Kidney (tissue), 13 donors: ENCODE measurements at regions not wholly inside any gene's neighbourhood (a gene's known extent, or its start where the extent isn't known, plus 50 kb on each side); places are given as distances from the start of the nearest gene placed in this dataset.

Source experiments
- DNase-seq, 5 donors: peaks; one replicate each; pipeline ENCODE4 v3.0.0-alpha.2; 2013 to 2020
- FAIRE-seq: peaks from 2 replicates; lab custom pipeline; 2012; peaks lifted over from hg19 to GRCh38; lab: Jason Lieb, UNC
- H3K27ac ChIP-seq, 2 donors: one replicate each; pipeline ENCODE4 v1.7.0; 2013; ENCODE audit warnings: low read depth in 2 of 2, low read length in 2 of 2, inconsistent platforms in 1 of 2
- H3K27me3 ChIP-seq: one replicate; pipeline ENCODE4 v1.7.1; 2013; ENCODE audit warnings: low read length, inconsistent platforms; ENCODE audit not compliant: control insufficient read depth, insufficient read depth
- H3K36me3 ChIP-seq, 3 donors: one replicate each; pipeline versions ENCODE4 v1.7.0 to v1.7.1; 2013; ENCODE audit warnings: low read length in 3 of 3, control low read depth in 1 of 3, inconsistent platforms in 1 of 3; ENCODE audit not compliant: insufficient read depth in 3 of 3, control insufficient read depth in 2 of 3
- H3K4me1 ChIP-seq, 3 donors: one replicate each; pipeline versions ENCODE4 v1.7.0 to v1.7.1; 2013; ENCODE audit warnings: low read length in 3 of 3, inconsistent platforms in 1 of 3, low read depth in 1 of 3; ENCODE audit not compliant: control insufficient read depth in 2 of 3, insufficient read depth in 2 of 3
- H3K4me3 ChIP-seq, 3 donors: one replicate each; pipeline versions ENCODE4 v1.7.0 to v1.8.1; 2013; ENCODE audit warnings: low read length in 3 of 3, control low read depth in 1 of 3, inconsistent platforms in 1 of 3
- H3K9ac ChIP-seq, 3 donors: one replicate each; pipeline versions ENCODE4 v1.7.0 to v1.7.1; 2013; ENCODE audit warnings: low read length in 3 of 3, control low read depth in 1 of 3, inconsistent platforms in 1 of 3
- H3K9me3 ChIP-seq, 3 donors: one replicate each; pipeline versions ENCODE4 v1.7.0 to v1.7.1; 2013; ENCODE audit warnings: low read length in 3 of 3, control low read depth in 1 of 3, inconsistent platforms in 1 of 3; ENCODE audit not compliant: control insufficient read depth in 2 of 3, insufficient read depth in 1 of 3
- CTCF ChIP-seq: IDR thresholded peaks from 3 replicates; pipeline ENCODE4 v1.5.1; 2012; ENCODE audit warnings: mild to moderate bottlenecking, moderate library complexity, borderline replicate concordance; ENCODE audit not compliant: insufficient read depth; ENCODE audit errors: extremely low read depth
- intact Hi-C: fragments of 100-400 bp; cut with DNase I; formaldehyde crosslinking; loops from one replicate; pipeline ENCODE4 v1.11.1; 2022
- donor health status: control.
- donor health status: control.
- donor health status: control.
- donor health status: control.
- donor health status: control.
- donor health status: DM: yes; HTN: yes; CAD: no.
- donor health status: Normal renal cell carcinoma (clear cell type).

DNA sequence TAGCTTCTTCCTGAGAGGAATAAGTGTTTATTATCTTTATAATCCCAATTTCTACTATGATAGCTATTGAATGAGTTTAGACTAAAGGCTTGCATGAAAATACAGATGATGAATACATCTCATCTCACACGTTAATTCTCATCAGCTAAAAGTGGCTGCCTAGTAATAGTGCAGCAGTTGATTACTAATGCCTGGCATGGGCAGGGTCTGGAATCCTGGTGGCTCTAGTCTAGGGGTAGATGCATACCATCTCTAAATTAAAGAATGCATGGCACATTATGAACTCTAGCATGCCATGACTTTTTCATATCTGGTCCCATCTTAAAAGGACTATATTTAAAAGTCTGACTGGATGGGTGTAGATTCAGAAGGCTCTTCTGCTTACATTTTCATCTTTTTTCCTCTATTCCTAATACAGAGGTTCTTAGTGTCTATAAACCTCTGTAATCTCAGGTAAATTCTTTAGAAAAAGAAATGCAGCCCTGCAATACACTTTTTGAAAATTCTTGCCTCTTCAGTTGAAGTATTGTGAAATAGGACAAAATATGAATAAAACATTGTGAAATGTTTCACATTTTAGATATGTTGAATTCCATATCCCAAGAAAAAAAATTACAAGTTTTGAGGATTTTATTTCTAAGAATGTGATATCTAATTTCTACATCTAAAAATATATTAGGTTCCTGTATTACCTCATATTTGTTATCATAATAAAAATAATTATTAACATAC lies 187.6 kb downstream of the C11orf87 start:
- Histone ChIP-seq H3K36me3 (no peaks in the 10 kb centered on the region), H3K27ac (no peak overlapping the region), H3K27me3 (no peaks in the 10 kb centered on the region), H3K4me3 (no peak overlapping the region), H3K9ac (no peak overlapping the region), H3K9me3 (no peaks in the 10 kb centered on the region), H3K4me1 (no peaks in the 10 kb centered on the region)
- FAIRE-seq (peak; percentile 88), DNase-seq (no peak)
- intact Hi-C loops, result no loop called here
- TF ChIP-seq CTCF, result no peak

GRCh38 chr11:109612496-109612895 lies 190.5 kb downstream of the C11orf87 start:
- no peaks in the 10 kb centered on the region for H3K36me3 ChIP-seq
- FAIRE-seq (no peak), DNase-seq (no peak)
- H3K9ac ChIP-seq, result no peak overlapping the region
- no peak for TF ChIP-seq CTCF
- H3K4me3 ChIP-seq, result no peak overlapping the region
- intact Hi-C loops, result no loop called here
- no peaks in the 10 kb centered on the region for H3K4me1 ChIP-seq
- H3K9me3 ChIP-seq, result no peaks in the 10 kb centered on the region
- H3K27me3 ChIP-seq, result no peaks in the 10 kb centered on the region
- H3K27ac ChIP-seq, result no peak overlapping the region

GRCh38 chr11:109619498-109619897 lies 197.5 kb downstream of the C11orf87 start:
- Histone ChIP-seq H3K4me1 (no peaks in the 10 kb centered on the region), H3K9ac (no peak overlapping the region), H3K36me3 (no peaks in the 10 kb centered on the region), H3K9me3 (no peaks in the 10 kb centered on the region), H3K4me3 (no peak overlapping the region), H3K27ac (no peak overlapping the region), H3K27me3 (no peaks in the 10 kb centered on the region)
- TF ChIP-seq CTCF, result no peak
- DNase-seq (no peak), FAIRE-seq (no peak)
- intact Hi-C loops, result no loop called here

GRCh38 chr11:109629734-109630133 lies 207.7 kb downstream of the C11orf87 start:
- no peak overlapping the region for H3K4me3 ChIP-seq
- no peak for FAIRE-seq
- no peaks in the 10 kb centered on the region for H3K9me3 ChIP-seq
- DNase-seq, result no peak
- no peaks in the 10 kb centered on the region for H3K36me3 ChIP-seq
- no peaks in the 10 kb centered on the region for H3K4me1 ChIP-seq
- no peak overlapping the region for H3K9ac ChIP-seq
- no peaks in the 10 kb centered on the region for H3K27me3 ChIP-seq
- intact Hi-C loops, result no loop called here
- TF ChIP-seq CTCF, result no peak
- no peak overlapping the region for H3K27ac ChIP-seq
